ENCODE measurements at regions not wholly inside any gene's neighbourhood (a gene's known extent, or its start where the extent isn't known, plus 50 kb on each side); places are given as distances from the start of the nearest gene placed in this dataset.

DNA sequence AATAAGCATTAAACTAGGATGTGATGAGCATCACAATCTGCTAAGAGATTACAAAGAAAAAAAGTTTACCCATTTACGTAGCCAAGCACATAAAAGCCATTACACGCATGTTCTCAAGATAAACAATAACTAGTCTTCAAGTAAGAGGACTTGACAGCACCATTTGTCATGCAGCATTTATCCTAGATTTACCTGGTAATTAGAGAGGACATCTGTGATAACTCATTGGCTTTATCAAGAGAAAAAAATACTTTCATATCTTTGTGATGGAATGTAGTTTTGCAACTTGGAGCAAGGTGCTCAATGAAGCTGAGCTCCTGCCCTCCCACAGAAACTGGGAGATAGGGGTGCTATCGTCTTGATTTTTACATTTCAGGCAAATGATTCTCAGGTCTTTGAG lies 1023.7 kb downstream of the FSCB start:
- no peak overlapping the region for H3K4me3 ChIP-seq (ENCODE audit: control extremely low read depth in 1 of 5, extremely low read depth in 1 of 5, insufficient read depth in 1 of 5, low read depth in 2 of 5, low read length in 4 of 5)
- no peak overlapping the region for H3K9ac ChIP-seq (ENCODE audit: low read length)
- no CpG with 5 or more reads among the region's 3 CpGs for WGBS (ENCODE audit: insufficient coverage)
- H3K27me3 ChIP-seq (replicated peaks in 1 of 4; ENCODE audit: control extremely low read depth in 1 of 4, control insufficient read depth in 3 of 4, insufficient read depth in 4 of 4, low read length in 3 of 4): no peaks in the 10 kb centered on the region
- Mint-ChIP-seq H3K27ac (no peak overlapping the region), H3K4me3 (no peak overlapping the region), H3K4me1 (no peaks in the 10 kb centered on the region), H3K9me3 (ENCODE audit: insufficient read depth) (no peaks in the 10 kb centered on the region), H3K27me3 (no peaks in the 10 kb centered on the region)
- no peak for ATAC-seq (ENCODE audit: low read depth)
- intact Hi-C loops (cut with micrococcal nuclease): no loop called here
- H3K9me3 ChIP-seq (ENCODE audit: control extremely low read depth in 1 of 3, control insufficient read depth in 2 of 3, insufficient read depth in 1 of 3, low read length in 2 of 3): no peaks in the 10 kb centered on the region
- no peaks in the 10 kb centered on the region for H3K79me2 ChIP-seq (ENCODE audit: control insufficient read depth, insufficient read depth, low read length)
- no peaks in the 10 kb centered on the region for H3K4me1 ChIP-seq (ENCODE audit: control insufficient read depth in 2 of 2, insufficient read depth in 2 of 2, low read length in 2 of 2)
- ChIA-PET POLR2A (no interaction called here), CTCF (no interaction called here)
- H2AFZ ChIP-seq (ENCODE audit: insufficient read depth, low read depth, low read length, poor library complexity, severe bottlenecking): no peak overlapping the region
- TF ChIP-seq CTCF (IDR thresholded peaks at IDR 0.05): no peak
- TF ChIP-seq EZH2 (IDR thresholded peaks at IDR 0.05; ENCODE audit: borderline replicate concordance, insufficient read depth, low read depth, low read length, poor library complexity, severe bottlenecking): no peak
- H3K36me3 ChIP-seq (replicated peaks in 1 of 2; ENCODE audit: control extremely low read depth in 1 of 2, control insufficient read depth in 1 of 2, extremely low read depth in 1 of 2, insufficient read depth in 2 of 2, low read length in 1 of 2): no peaks in the 10 kb centered on the region
- H3K4me2 ChIP-seq (replicated peaks; ENCODE audit: low read depth, low read length, poor library complexity, severe bottlenecking): no peak overlapping the region
- DNase-seq: no peak
- H3K27ac ChIP-seq (ENCODE audit: low read length in 2 of 2): no peak overlapping the region
- no peaks in the 10 kb centered on the region for H4K20me1 ChIP-seq (ENCODE audit: control insufficient read depth, insufficient read depth, low read length, poor library complexity, severe bottlenecking)

GRCh38 chr14:43481864-43482263 lies 1025.2 kb downstream of the FSCB start:
- no peaks in the 10 kb centered on the region for H3K4me1 ChIP-seq (ENCODE audit: control insufficient read depth in 2 of 2, insufficient read depth in 2 of 2, low read length in 2 of 2)
- H3K9me3 ChIP-seq (ENCODE audit: control extremely low read depth in 1 of 3, control insufficient read depth in 2 of 3, insufficient read depth in 1 of 3, low read length in 2 of 3): no peaks in the 10 kb centered on the region
- H3K27me3 ChIP-seq (replicated peaks in 1 of 4; ENCODE audit: control extremely low read depth in 1 of 4, control insufficient read depth in 3 of 4, insufficient read depth in 4 of 4, low read length in 3 of 4): no peaks in the 10 kb centered on the region
- H4K20me1 ChIP-seq (ENCODE audit: control insufficient read depth, insufficient read depth, low read length, poor library complexity, severe bottlenecking): no peaks in the 10 kb centered on the region
- intact Hi-C loops (cut with micrococcal nuclease): no loop called here
- no peak overlapping the region for H3K27ac ChIP-seq (ENCODE audit: low read length in 2 of 2)
- H3K4me3 ChIP-seq (ENCODE audit: control extremely low read depth in 1 of 5, extremely low read depth in 1 of 5, insufficient read depth in 1 of 5, low read depth in 2 of 5, low read length in 4 of 5): no peak overlapping the region
- no peaks in the 10 kb centered on the region for H3K36me3 ChIP-seq (replicated peaks in 1 of 2; ENCODE audit: control extremely low read depth in 1 of 2, control insufficient read depth in 1 of 2, extremely low read depth in 1 of 2, insufficient read depth in 2 of 2, low read length in 1 of 2)
- POLR2A ChIA-PET: no interaction called here
- no peak overlapping the region for H2AFZ ChIP-seq (ENCODE audit: insufficient read depth, low read depth, low read length, poor library complexity, severe bottlenecking)
- no peak overlapping the region for H3K4me2 ChIP-seq (replicated peaks; ENCODE audit: low read depth, low read length, poor library complexity, severe bottlenecking)
- no peak overlapping the region for H3K9ac ChIP-seq (ENCODE audit: low read length)
- H3K27me3 Mint-ChIP-seq: no peaks in the 10 kb centered on the region
- no peak for ATAC-seq (ENCODE audit: low read depth)
- CTCF ChIA-PET: no interaction called here
- H3K9me3 Mint-ChIP-seq (ENCODE audit: insufficient read depth): no peaks in the 10 kb centered on the region
- no peak overlapping the region for H3K27ac Mint-ChIP-seq
- H3K79me2 ChIP-seq (ENCODE audit: control insufficient read depth, insufficient read depth, low read length): no peaks in the 10 kb centered on the region
- H3K4me1 Mint-ChIP-seq: no peaks in the 10 kb centered on the region
- no peak for DNase-seq
- 83% methylated on average over 1 of the region's 2 CpGs for WGBS (ENCODE audit: insufficient coverage)
- TF ChIP-seq EZH2 (IDR thresholded peaks at IDR 0.05; ENCODE audit: borderline replicate concordance, insufficient read depth, low read depth, low read length, poor library complexity, severe bottlenecking) (no peak), CTCF (IDR thresholded peaks at IDR 0.05) (no peak)
- no peak overlapping the region for H3K4me3 Mint-ChIP-seq

Measured in B cell (primary cell).